Muscle layer of colon (tissue), 2 donors: ENCODE measurements at regions not wholly inside any gene's neighbourhood (a gene's known extent, or its start where the extent isn't known, plus 50 kb on each side); places are given as distances from the start of the nearest gene placed in this dataset.
"Not testable (repeated sequence)": the region's sequence is repeated elsewhere in the genome, so short reads cannot be mapped to it uniquely, and the experiment has no call there.

Source experiments
- H3K27ac ChIP-seq: one replicate; pipeline ENCODE4 v1.7.0; 2013; ENCODE audit warnings: low read depth, mild to moderate bottlenecking, low read length, moderate library complexity
- H3K27me3 ChIP-seq, 2 donors: one replicate each; pipeline ENCODE4 v1.7.0; 2013; ENCODE audit warnings: low read length in 2 of 2, mild to moderate bottlenecking in 2 of 2; ENCODE audit not compliant: insufficient read depth in 2 of 2, control insufficient read depth in 1 of 2
- H3K36me3 ChIP-seq: one replicate; pipeline ENCODE4 v1.7.0; 2013; ENCODE audit warnings: mild to moderate bottlenecking, low read length; ENCODE audit not compliant: insufficient read depth
- H3K4me1 ChIP-seq: one replicate; pipeline ENCODE4 v1.7.0; 2013; ENCODE audit warnings: mild to moderate bottlenecking, low read length; ENCODE audit not compliant: insufficient read depth
- H3K4me3 ChIP-seq, 2 donors: one replicate each; pipeline ENCODE4 v1.7.0; 2013; ENCODE audit warnings: low read length in 2 of 2, low read depth in 1 of 2, mild to moderate bottlenecking in 1 of 2, moderate library complexity in 1 of 2
- H3K9ac ChIP-seq: one replicate; pipeline ENCODE4 v1.7.0; 2013; ENCODE audit warnings: low read length
- H3K9me3 ChIP-seq: one replicate; pipeline ENCODE4 v1.7.0; 2013; ENCODE audit warnings: mild to moderate bottlenecking, low read length
- donor health status: abdominal sarcoma.
- donor health status: Adenocarcinoma of cecum.

- no peaks in the 10 kb centered on the region for H3K36me3 ChIP-seq
- no peaks in the 10 kb centered on the region for H3K9me3 ChIP-seq
- no peaks in the 10 kb centered on the region for H3K4me1 ChIP-seq
- no peak overlapping the region for H3K27ac ChIP-seq
- H3K27me3 ChIP-seq: no peaks in the 10 kb centered on the region
- H3K9ac ChIP-seq: no peak overlapping the region
- no peak overlapping the region for H3K4me3 ChIP-seq
Measured at GRCh38 chr11:91527380-91528030, 697.1 kb upstream of the FAT3 start.

GRCh38 chr11:91513734-91514133 lies 710.9 kb upstream of the FAT3 start:
- Histone ChIP-seq H3K4me1 (no peaks in the 10 kb centered on the region), H3K27ac (no peak overlapping the region), H3K9me3 (no peaks in the 10 kb centered on the region), H3K36me3 (no peaks in the 10 kb centered on the region), H3K27me3 (no peaks in the 10 kb centered on the region), H3K4me3 (no peak overlapping the region), H3K9ac (no peak overlapping the region)

- Histone ChIP-seq H3K27me3 (no peaks in the 10 kb centered on the region), H3K9ac (no peak overlapping the region), H3K9me3 (no peaks in the 10 kb centered on the region), H3K36me3 (no peaks in the 10 kb centered on the region), H3K4me1 (no peaks in the 10 kb centered on the region), H3K4me3 (no peak overlapping the region), H3K27ac (no peak overlapping the region)
Measured at GRCh38 chr11:91497847-91498246, 726.8 kb upstream of the FAT3 start.

GRCh38 chr11:91495837-91496236 lies 728.8 kb upstream of the FAT3 start:
- no peak overlapping the region for H3K4me3 ChIP-seq
- no peaks in the 10 kb centered on the region for H3K4me1 ChIP-seq
- H3K9me3 ChIP-seq: no peaks in the 10 kb centered on the region
- H3K36me3 ChIP-seq: no peaks in the 10 kb centered on the region
- H3K27ac ChIP-seq: no peak overlapping the region
- H3K9ac ChIP-seq: no peak overlapping the region
- no peaks in the 10 kb centered on the region for H3K27me3 ChIP-seq

- no peaks in the 10 kb centered on the region for H3K9me3 ChIP-seq
- no peak overlapping the region for H3K27ac ChIP-seq
- H3K9ac ChIP-seq: no peak overlapping the region
- H3K27me3 ChIP-seq: no peaks in the 10 kb centered on the region
- H3K36me3 ChIP-seq: no peaks in the 10 kb centered on the region
- no peak overlapping the region for H3K4me3 ChIP-seq
- H3K4me1 ChIP-seq: no peaks in the 10 kb centered on the region
Measured at GRCh38 chr11:91489989-91490388, 734.6 kb upstream of the FAT3 start.

GRCh38 chr11:91483956-91484355 lies 740.7 kb upstream of the FAT3 start:
- not testable (repeated sequence) for H3K27ac ChIP-seq, H3K27me3 ChIP-seq, H3K4me3 ChIP-seq, H3K9me3 ChIP-seq, H3K9ac ChIP-seq, H3K4me1 ChIP-seq, H3K36me3 ChIP-seq

GRCh38 chr11:91481875-91482274 lies 742.7 kb upstream of the FAT3 start:
- H3K9me3 ChIP-seq, H3K27ac ChIP-seq, H3K4me3 ChIP-seq, H3K36me3 ChIP-seq, H3K4me1 ChIP-seq, H3K9ac ChIP-seq, H3K27me3 ChIP-seq: not testable (repeated sequence)

- H3K9me3 ChIP-seq: no peaks in the 10 kb centered on the region
- no peak overlapping the region for H3K9ac ChIP-seq
- no peaks in the 10 kb centered on the region for H3K36me3 ChIP-seq
- no peak overlapping the region for H3K4me3 ChIP-seq
- H3K27me3 ChIP-seq: no peaks in the 10 kb centered on the region
- no peak overlapping the region for H3K27ac ChIP-seq
- H3K4me1 ChIP-seq: no peaks in the 10 kb centered on the region
Measured at GRCh38 chr11:91470656-91471055, 754.0 kb upstream of the FAT3 start.

- H3K27ac ChIP-seq: no peak overlapping the region
- no peaks in the 10 kb centered on the region for H3K4me1 ChIP-seq
- no peaks in the 10 kb centered on the region for H3K9me3 ChIP-seq
Measured at GRCh38 chr11:91459840-91460239, 764.8 kb upstream of the FAT3 start.

GRCh38 chr11:91446267-91446666 lies 778.4 kb upstream of the FAT3 start:
- Histone ChIP-seq H3K9me3 (no peaks in the 10 kb centered on the region), H3K36me3 (no peaks in the 10 kb centered on the region), H3K27ac (no peak overlapping the region), H3K27me3 (no peaks in the 10 kb centered on the region), H3K9ac (no peak overlapping the region), H3K4me3 (no peak overlapping the region), H3K4me1 (no peaks in the 10 kb centered on the region)

More at GRCh38 chr11:91459840-91460239, 764.8 kb upstream of the FAT3 start:
- Histone ChIP-seq H3K27me3 (no peaks in the 10 kb centered on the region), H3K9ac (no peak overlapping the region), H3K4me3 (no peak overlapping the region), H3K36me3 (no peaks in the 10 kb centered on the region)

- Histone ChIP-seq H3K27ac (no peak overlapping the region), H3K36me3 (no peaks in the 10 kb centered on the region), H3K27me3 (no peaks in the 10 kb centered on the region), H3K4me1 (no peaks in the 10 kb centered on the region), H3K9me3 (no peaks in the 10 kb centered on the region), H3K9ac (no peak overlapping the region), H3K4me3 (no peak overlapping the region)
Measured at GRCh38 chr11:91435694-91436395, 788.8 kb upstream of the FAT3 start.
